ENCODE measurements at regions not wholly inside any gene's neighbourhood (a gene's known extent, or its start where the extent isn't known, plus 50 kb on each side); places are given as distances from the start of the nearest gene placed in this dataset.

GRCh38 chr5:145574889-145575573, 260.1 kb downstream of the PRELID2 start:
- DNase-seq (ENCODE audit: low read depth), result no peak
- no peak overlapping the region for H3K4me3 ChIP-seq (ENCODE audit: low read length)
- no peak for TF ChIP-seq CTCF (conservative IDR thresholded peaks at IDR 0.05; ENCODE audit: low read length)

GRCh38 chr5:145568581-145568980, 266.6 kb downstream of the PRELID2 start:
- no peak for TF ChIP-seq CTCF (conservative IDR thresholded peaks at IDR 0.05; ENCODE audit: low read length)
- peak; percentile 30 for DNase-seq (ENCODE audit: low read depth)
- no peak overlapping the region for H3K4me3 ChIP-seq (ENCODE audit: low read length)

- H3K4me3 ChIP-seq (ENCODE audit: low read length), result no peak overlapping the region
These were observed 272.2 kb downstream of the PRELID2 start for GRCh38 chr5:145562931-145563330.

GRCh38 chr5:145558288-145558687, 276.9 kb downstream of the PRELID2 start:
- no peak for TF ChIP-seq CTCF (conservative IDR thresholded peaks at IDR 0.05; ENCODE audit: low read length)
- no peak for DNase-seq (ENCODE audit: low read depth)
- no peak overlapping the region for H3K4me3 ChIP-seq (ENCODE audit: low read length)

More at GRCh38 chr5:145562931-145563330, 272.2 kb downstream of the PRELID2 start:
- DNase-seq (ENCODE audit: low read depth), result no peak
- no peak for TF ChIP-seq CTCF (conservative IDR thresholded peaks at IDR 0.05; ENCODE audit: low read length)

- peak; percentile 19 for DNase-seq (ENCODE audit: low read depth)
- TF ChIP-seq CTCF (conservative IDR thresholded peaks at IDR 0.05; ENCODE audit: low read length), result no peak
- H3K4me3 ChIP-seq (ENCODE audit: low read length), result no peak overlapping the region
These were observed 277.8 kb downstream of the PRELID2 start for GRCh38 chr5:145557345-145557744.

- no peak for TF ChIP-seq CTCF (conservative IDR thresholded peaks at IDR 0.05; ENCODE audit: low read length)
- H3K4me3 ChIP-seq (ENCODE audit: low read length), result no peak overlapping the region
- peak; percentile 71 for DNase-seq (ENCODE audit: low read depth)
These were observed 280.7 kb downstream of the PRELID2 start for GRCh38 chr5:145554399-145554798.

- TF ChIP-seq CTCF (conservative IDR thresholded peaks at IDR 0.05; ENCODE audit: low read length), result no peak
- no peak for DNase-seq (ENCODE audit: low read depth)
- H3K4me3 ChIP-seq (ENCODE audit: low read length), result no peak overlapping the region
These were observed 282.0 kb downstream of the PRELID2 start for GRCh38 chr5:145553177-145553576.

Measured in AG10803 (cell line).